Cerebellar cortex (tissue), 1 donor: ENCODE measurements at regions not wholly inside any gene's neighbourhood (a gene's known extent, or its start where the extent isn't known, plus 50 kb on each side); places are given as distances from the start of the nearest gene placed in this dataset.
"Not testable (repeated sequence)": the region's sequence is repeated elsewhere in the genome, so short reads cannot be mapped to it uniquely, and the experiment has no call there.

ENCODE experiments used
- DNase-seq: peaks from one replicate; pipeline ENCODE4 v3.0.0-alpha.2; 2015; ENCODE audit warnings: low spot score

DNA sequence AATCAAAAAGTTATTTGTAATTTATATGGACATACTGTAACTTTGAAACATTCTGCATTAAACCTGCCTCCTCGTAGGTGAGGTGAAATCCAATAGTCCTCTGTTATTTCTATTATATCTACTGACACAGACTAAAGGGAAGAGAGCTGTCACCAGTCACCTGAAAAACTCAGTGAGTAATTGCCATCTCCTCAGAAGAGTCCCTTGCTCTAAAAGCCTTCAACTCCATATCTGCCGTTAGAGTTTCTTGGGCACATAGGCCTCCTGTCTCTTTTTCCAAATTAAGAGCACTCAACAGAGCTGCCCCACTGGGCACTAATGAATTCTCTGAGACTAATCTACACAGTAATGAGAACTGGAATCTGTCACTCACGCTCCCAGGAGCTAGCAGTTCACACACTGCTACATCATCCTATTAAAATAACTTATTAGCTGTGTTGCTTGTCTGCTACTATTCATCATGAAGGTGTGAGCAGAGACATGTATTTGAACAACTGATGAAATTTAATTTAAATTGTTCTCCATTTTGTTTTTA is 67.3 kb upstream of the VCAN start:
- DNase-seq: peak; percentile 6

DNA sequence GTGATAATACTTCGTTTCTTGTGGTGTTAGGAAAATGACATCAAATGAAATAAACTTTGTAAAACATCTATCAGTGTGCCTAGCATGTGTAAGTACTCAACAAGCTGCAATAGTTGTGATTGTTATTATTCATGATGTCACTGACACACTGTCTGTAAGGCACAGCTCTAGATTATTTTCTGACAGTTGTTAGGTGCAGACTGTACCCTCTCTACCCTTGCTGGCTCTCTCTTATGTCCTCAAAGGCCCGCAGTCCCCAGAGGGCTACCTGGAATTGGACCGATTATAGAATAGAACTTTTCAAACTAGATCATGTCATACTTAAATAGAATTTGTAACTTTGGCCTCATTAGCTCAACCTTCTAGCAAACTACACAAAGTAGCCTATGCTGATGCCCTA is 65.9 kb upstream of the VCAN start:
- no peak for DNase-seq

DNA sequence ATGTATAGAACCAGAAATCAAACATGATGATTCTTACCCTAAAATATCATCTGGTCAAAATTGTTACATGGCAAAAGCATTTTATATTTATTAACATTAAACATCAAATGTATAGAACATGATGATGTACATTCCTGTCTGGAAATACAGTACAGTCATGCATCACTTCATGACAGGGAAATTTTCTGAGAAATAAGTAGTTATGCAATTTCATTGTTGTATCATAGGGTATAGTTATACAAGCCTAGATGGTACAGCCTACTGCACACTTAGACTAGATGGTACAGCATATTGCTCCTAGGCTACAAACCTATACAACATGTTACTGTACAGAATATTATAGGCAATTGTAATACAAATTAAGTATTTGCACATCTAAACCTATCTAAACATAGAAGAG is 64.6 kb upstream of the VCAN start:
- no peak for DNase-seq

DNA sequence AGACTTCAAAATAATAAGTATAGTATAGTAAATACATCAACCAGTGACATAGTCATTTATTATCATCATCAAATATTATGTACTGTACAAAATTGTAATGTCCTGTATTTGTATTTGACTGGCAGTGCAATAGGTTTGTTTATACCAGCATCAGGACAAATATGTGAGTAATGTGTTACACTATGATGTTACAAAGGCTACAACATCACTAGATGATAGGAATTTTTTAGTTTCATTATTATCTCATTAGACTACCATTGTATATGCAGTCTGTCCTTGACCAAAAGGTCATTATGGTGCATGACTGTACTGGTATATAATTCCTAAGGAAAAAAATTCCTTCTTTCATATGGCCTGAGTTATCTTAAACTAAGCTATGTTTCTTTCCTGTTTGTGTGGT is 63.6 kb upstream of the VCAN start:
- no peak for DNase-seq

DNA sequence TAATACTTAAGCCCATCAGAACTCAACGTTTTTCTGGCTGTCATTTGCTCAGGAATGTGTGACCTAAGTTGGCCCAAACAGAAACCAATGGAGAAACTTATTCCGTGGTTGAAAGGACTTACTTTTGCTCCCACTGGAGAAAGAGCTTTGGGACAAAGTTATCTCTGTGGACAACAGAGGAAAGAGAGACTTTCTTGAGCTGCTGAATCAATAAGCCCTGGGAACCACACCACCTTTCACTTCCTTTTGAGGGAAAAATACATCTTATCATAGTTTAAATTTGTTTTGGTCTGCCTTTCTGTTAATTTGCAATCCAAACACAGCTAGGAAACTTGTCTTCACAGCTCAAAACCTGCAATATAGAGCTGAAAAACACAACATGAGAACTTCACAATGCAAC is 62.8 kb upstream of the VCAN start:
- DNase-seq: no peak

DNA sequence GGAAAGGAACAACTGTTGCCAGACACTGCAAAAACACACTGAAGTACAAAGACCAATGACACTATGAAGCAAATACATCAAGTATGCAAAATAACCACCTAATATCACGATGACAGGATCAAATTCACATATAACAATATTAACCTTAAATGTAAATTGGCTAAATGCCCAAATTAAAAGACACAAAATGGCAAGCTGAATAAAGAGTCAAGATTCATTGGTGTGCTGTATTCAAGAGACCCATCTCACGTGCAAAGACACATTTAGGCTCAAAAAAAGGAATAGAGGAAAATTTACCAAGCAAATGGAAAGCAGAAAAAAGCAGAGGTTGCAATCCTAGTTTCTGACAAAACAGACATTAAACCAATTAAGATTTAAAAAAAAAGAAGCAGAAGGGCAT is 61.8 kb upstream of the VCAN start:
- DNase-seq: not testable (repeated sequence)

DNA sequence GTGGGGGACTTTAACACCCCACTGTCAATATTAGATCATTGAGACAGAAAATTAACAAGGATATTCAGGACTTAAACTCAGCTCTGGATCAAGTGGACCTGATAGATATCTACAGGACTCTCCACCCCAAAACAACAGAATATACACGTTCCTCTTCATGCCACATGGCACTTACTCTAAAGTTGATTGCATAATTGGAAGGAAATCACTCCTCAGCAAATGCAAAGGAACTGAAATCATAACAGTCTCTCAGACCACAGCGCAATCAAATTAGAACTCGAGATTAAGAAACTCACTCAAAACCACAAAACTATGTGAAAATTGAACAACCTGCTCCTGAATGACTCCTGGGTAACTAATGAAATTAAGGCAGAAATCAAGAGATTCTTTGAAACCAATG is 61.2 kb upstream of the VCAN start:
- DNase-seq: not testable (repeated sequence)

DNA sequence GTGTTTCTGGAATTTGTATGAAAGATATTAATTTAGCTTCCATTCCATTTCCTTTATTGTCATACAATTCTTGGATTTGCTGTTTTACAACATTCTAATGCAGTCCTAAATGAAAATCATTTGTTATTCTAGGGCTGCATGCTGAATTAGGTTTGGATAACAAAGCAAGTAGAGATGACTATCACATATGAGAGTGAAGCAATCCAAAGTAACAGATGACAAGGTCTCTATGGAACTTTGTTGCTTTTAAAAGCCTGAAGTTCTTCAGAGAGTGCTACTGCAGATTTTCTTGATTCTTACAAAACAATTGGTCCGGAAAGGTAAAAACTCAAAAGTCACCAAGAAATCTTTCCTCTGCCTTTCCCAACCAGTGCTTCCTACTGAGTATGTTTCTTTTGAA is 56.9 kb upstream of the VCAN start:
- no peak for DNase-seq

DNA sequence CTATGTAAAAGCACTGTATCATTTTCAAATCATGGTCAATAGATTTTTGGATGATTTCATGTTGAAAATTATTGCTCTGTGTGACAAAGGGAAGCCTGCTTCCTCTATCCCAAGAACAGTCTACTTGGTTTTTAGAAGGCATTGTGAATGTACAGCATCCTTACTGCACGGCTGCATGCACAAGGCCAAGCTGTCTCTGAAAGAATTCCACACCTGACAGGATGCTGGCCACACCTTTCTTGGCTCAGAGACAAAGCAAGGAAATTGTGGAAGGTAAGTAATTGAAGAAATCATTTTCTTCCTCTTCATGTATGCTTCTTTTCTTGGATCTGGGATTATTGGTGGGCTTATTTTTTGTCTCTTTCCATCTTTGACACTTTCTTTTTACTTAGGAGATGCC is 53.7 kb upstream of the VCAN start:
- DNase-seq: no peak

DNA sequence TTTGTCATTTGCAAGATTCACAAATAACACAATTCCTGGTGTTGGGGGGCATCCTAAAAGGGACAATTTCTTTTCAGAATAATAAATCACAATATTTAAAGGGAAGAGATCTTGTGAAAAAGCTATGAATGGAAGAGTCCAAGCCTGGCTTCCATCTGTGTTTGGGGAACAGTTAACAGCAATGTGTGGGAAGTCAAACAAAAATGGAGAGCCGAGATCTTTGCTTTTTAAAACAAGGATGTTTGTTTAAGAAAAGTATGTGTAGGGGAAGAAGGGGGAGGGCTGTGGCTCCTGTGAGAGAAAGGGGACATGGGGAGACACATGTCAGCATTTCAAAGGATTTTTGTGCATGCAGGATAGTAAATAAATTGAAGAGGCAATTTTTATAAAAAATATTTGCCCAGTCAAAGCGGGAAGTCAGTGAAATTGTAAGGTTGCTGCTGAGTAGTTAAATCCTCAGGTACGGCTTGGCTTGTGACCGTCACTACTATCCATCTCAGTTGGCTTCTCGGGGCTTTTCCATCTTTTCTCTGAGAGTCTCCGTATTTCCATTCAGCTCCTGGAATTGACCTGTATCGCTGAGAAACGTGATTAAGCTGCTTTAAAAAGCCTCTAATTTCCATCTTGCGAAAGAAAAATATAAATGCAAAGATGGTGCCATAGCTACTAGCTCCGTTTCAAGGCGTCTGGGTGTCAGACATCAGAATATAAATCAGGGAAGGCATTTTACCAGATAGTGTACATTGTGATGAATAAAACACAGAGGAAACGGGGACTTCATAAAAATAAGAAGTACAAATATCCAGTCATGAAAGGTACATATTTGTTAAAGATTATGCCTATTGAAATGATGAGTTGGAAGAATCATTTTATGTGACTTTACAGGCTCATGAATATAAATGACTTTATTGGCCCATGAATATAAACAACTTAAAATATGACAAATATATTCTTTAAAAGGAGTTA is 52.9 kb upstream of the VCAN start:
- DNase-seq: no peak
